Mucosa of gallbladder (tissue), 1 donor: ENCODE measurements at regions not wholly inside any gene's neighbourhood (a gene's known extent, or its start where the extent isn't known, plus 50 kb on each side); places are given as distances from the start of the nearest gene placed in this dataset.
"Not testable (repeated sequence)": the region's sequence is repeated elsewhere in the genome, so short reads cannot be mapped to it uniquely, and the experiment has no call there.

Experiments
- DNase-seq: peaks from one replicate; pipeline ENCODE4 v3.0.0-alpha.2; 2020; ENCODE audit warnings: low spot score
- donor health status: DM: no; HTN: no; CAD: no.

DNA sequence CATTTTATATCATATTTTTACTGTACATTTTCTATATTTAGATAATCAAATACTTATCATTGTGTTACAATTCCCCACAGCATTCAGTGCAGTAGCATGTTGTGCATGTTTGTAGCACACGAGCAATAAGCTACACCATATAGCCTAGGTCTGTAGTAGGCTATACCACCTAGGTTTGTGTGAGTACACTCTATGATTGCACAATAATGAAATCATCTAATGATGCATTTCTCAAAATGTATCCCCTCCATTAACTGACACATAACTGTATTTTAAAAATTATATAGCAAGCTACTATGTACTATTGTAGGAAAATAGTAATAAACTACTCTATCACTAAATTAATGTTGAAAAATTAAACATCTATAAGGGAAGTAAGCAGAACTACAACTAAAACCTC lies 518.4 kb upstream of the PABPC4L start:
- DNase-seq, result no peak

DNA sequence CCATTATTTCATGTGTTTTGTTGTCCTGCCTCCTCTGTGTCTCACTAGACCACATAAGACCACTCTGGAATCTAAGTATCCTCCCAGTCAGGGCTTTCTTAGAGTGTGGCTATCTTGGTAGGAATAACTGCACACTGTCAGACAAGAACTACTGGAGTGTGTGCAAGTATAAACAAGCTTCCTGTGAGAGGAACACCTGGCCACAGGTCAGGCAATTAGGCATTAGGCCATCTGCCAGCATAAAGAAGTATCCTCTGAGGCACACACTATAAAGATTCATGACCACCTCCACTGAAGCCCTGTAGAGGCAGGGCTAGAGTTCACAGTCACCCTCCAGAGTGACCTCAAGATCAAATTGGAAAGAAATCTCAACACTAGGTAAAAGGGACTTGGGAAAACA lies 507.0 kb upstream of the PABPC4L start:
- no peak for DNase-seq

DNA sequence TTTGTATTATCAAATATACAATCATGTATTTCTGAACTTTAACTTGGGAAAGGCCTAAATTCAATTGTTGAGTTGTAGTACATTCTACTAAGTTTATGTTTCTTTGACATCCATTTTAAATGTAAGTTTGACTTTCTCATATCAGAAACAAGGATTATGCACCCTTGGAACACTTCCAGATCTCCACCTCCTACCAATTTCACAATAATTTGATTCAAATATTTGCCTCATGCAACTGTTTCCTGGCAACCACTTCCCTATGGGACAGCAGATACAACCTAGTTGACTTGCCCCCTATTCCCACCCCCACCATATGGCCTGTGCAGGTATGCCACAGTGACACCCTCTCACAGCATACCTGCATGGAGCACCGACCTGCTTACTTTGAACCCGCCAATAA lies 506.4 kb upstream of the PABPC4L start:
- DNase-seq, result no peak

DNA sequence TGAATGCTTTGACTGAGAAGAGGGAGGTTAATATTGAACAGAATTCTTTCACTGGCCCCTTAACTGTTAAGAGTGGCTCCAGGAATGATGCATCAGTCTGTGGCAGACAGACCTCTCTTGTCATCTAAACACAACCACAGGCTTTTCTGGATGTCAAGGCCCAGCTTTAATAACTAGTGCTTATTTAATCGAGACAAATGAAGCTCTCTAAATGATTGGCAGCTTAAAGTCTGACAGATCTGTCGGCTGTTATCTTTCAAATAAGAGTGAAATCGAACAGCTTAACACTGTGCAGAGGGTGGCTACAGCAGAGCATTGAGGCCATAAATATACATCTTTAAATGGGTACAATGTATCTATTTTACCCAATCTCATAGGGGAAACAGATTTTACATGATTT lies 500.8 kb upstream of the PABPC4L start:
- no peak for DNase-seq

DNA sequence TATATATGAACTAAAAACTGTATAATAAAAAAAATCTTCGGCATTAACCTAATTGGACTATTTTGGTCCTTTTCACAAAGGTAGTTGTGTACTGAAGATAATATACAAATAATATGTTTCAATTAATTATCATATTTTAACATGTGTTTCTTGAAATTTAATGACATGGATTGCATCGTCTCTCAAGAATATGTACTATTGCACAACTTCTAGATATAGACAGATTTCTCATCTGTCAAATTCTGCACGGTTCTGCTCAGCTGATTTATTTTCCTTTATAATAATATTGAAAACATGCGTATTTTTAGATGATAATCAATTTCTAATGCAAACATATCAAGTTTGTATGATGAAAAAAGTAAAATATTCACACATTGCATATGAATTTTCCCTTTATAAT lies 498.7 kb upstream of the PABPC4L start:
- DNase-seq, result no peak

DNA sequence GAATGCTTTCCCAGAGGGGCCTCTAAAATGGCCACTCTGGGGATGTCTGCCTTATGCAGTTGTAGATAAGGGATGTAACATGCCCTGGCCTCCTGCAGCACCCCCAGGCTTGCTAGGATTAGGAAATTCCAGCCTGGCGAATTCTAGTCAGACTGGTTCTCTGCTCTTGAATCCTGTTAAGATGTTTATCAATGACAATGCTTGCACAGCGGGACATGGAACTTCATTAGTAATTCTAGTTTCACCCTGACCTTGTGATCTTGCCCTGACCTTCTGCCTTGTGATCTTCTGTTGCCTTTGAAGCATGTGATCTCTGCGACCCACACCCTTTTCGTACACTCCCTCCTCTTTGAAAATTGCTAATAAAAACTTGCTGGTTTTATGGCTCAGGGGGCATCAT lies 497.2 kb upstream of the PABPC4L start:
- DNase-seq, result not testable (repeated sequence)

DNA sequence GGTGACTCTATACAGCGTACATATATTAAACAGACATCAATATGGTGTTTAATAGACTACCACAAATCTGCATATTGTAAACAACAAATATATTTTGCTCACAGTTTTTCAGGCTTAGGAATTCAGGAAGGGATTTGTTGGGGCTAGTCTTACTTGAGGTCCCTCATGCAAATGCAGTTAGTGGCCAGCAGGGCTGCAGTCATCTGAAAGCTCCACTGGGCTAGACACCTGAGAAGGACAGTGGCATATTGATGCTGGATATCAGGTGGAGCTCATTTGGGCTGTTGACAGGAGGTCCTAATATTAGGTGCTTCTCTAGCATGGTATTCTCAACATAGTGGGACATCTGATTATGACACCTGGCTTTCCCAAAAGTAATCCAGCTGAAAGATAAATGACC lies 493.8 kb upstream of the PABPC4L start:
- DNase-seq, result no peak

DNA sequence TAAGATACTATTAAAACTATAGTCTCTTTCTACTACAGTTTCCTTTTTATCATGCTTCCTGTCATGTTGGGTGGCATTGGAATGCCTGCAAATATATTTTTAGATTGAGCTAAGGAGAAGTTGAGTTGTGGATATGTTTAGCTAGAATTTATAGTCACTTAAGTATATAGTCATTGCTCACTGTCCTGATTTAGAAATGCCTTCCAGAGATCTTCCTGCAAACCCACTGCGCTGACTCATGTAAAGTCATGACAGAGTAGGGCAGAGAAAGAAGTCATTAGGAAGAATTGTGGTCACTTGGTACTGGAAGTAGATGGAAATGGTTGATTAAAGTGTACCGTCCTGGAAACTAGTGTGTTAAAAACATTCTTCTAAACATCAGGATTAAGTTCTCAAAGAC lies 490.3 kb upstream of the PABPC4L start:
- no peak for DNase-seq

DNA sequence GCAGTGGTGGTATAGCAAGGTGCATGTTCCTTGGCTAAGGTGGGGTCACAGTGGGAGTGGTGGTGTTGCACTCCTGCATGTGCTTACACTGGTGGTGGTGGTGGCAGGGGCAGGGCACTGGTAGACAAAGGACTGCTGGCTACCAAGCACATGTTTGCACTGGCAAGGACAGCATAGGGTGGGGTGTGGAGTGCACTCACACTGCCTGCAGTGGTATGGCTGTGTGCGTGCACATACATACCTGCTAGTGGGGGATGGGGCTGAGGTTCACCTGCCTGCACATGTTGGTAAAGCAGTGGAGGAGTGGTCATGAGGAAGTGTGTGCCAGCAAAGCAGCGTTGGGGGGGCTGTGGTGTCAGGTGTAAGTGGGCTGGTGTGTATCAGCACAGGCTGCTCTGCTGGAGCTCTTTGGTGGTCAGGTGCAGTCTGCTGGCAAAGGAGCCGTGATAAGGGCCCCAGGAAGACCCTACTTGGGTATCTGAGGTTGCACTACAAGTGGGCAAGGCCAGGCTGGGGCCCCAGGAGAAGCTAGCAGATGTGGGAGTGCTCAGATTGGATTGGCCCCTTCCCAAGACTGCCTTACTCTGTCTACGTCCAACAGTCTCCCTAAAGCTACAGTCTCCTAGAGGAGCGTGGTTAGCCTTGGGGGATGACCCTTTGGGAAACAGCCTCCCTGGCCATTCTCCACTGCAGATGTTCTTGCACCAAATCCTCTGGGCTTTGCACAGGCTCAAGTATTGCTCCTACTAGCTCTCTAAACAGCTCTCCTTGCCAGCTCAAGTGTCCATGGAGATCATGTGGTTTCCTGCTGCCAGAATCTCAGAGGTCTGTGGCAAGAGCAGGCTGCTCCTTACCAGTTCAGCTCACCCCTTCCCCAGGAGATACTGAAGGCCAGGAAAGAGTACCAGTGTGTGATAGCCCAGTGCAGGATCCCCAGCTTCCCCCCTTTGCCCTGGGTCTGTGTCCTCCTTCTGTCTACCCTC lies 486.3 kb upstream of the PABPC4L start:
- no peak for DNase-seq

DNA sequence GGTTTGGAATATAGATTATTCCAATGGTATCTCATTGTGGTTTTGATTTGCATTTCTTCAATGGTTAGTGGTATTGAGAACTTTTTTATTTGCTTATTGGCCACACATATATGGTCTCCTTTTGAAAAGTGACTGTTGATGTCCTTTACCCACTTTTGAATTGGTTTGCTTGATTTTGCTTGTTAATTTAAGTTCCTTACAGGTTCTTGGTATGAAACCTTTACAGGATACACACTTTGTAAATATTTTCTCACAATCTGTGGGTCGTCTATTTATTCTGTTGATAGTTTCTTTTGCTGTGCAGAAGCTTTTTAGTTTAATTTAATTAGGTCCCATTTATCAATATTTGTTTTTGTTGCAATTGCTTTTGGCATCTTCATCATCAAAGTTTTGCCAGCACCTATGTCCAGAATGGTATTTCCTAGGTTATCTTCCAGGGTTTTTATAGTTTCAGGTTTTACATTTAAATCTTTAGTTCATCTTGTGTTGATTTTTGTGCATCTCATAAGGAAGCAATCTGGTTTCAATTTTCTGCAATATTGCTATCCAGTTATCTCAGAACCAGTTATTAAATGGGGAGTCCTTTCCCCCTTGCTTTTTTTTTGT lies 475.7 kb upstream of the PABPC4L start:
- no peak for DNase-seq

DNA sequence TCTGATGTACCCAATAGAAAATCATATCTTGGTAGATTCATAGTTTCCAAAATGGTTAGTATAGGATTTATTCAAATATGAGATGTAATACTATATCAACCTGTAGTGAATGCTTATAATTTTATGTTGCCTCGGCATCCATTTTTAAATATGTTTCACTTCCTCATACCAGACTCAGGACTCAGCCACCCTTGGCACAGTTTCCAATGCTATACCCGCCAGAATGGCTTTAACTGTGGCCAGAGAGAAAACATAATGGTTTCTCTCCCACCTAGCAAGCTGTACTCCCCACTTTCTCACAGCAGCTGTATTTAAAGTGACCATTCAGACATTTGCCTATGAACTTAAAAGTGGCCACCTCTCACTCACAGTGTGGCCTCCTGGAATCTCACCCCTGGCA lies 466.6 kb upstream of the PABPC4L start:
- DNase-seq, result no peak

DNA sequence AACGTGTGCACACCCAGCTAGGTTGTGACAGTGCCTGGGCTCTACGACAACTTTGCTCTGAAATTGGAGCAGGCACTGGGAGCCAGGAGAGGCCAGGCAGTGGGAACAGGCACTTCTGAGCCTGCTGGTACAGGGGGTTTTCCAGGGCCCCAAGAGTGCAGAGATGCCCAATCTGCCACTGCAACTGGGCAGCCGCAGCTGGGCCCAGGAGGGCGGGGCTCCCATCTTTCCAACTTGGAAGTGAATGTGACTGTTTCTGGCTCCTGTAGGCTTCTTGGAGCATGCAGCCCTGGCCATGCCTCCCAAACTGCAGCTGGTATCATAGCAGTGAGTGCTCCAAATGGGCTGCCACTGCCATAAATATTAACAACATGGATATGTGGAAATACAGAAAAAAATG lies 465.1 kb upstream of the PABPC4L start:
- DNase-seq, result no peak

DNA sequence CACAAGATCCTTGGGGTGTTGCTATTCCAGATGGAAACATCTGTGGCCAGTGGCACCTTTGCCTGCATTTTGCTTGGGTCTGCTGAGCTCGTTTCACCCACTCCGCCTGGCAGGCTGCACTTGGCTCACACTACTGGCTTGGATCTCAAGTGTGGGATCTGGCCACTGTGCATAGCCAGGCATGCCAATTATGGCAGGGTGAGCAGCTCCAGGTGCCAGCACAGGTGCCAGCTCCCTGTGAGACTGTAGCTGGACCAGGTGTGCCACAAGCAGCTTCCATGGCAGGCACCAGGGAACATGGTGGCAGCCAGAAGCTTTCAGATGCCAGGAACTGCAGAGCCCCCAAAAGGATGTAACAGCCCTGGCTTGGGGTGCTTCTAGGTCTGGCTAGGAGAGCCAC lies 463.8 kb upstream of the PABPC4L start:
- DNase-seq, result no peak

DNA sequence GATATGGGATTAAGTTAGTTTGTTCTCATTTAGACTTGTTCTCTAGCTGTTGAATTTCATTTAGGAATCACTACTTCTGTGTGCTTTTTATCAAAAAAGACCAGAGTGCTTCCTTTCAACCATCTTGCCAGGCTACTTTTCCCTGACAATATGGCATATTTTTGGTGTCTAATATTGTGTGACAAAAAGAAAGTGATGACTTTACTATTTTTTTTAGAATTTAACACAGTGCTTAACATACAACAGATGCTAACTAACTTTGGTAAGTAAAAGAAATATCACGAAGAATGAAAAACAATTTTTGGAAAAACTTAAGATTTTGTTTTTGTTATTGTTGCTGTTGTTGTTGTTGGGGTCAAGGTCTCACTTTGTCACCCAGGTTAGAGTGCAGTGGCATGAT lies 462.2 kb upstream of the PABPC4L start:
- DNase-seq, result no peak

DNA sequence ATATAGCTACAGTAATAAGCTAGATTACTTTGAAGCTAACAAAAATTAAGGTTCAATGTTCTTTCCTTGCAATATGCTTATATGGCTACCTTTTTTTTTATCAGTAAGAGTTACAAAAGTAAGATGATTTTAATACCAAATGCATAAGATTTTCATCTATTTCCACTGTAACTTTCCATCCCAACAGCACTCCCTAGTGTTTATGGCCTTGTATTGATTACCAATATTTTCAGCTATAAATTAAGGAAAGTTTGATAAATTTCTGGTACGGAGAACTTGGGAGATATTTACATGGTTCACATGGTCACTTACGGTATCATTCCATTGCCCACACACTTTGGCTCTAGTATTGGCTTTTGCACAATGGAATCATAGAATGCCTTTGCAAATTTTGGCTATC lies 448.9 kb upstream of the PABPC4L start:
- no peak for DNase-seq

DNA sequence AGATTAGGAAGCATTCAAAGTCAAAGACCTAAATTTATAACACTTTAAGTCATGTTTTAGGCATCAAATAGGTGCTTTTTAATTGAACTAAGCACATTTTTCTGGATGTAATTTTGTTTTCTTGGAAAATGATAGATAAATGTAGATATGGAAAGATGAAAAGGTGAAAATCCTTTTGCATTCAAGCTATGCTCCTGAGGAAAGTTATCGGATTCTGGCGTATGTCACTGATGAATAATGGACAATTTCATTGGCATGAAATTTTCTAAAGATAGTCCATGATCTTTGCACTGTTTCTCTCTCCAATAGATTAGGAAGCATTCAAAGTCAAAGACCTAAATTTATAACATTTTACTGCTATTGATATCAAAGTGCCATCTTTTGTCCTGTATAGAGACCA lies 444.2 kb upstream of the PABPC4L start:
- DNase-seq, result no peak

DNA sequence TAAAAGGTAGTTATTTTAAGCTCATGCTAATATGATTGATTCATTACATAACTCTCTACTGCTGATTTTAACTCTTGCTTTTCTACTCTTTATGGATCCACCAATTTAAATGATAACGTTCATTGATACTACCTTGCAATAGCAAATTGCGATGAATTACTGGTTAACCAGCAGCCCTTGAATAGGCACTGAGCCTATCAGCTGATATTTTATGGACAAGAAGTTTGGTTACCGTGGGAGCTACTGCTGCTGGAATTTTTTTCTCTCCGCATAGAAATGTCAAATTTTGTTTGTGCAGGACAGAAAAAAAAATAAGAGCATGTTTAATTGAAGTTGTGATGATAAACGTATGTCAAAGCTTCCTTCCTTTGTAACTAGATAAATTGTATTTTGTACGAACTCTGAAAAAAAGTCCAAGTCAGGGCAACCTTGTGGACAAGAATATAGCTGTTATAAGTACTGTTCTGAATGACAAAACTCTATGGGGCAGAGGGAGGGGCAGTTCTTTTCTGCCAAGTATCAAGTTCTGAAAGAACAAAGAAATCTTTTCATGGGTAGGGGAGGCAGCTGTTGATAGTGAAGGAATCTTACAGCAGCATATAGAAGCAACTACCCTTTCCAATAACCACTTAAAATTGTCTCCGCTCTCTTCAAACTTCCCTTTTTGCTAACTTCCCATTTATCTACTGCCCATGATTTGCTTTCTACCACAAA lies 434.9 kb upstream of the PABPC4L start:
- DNase-seq, result no peak

DNA sequence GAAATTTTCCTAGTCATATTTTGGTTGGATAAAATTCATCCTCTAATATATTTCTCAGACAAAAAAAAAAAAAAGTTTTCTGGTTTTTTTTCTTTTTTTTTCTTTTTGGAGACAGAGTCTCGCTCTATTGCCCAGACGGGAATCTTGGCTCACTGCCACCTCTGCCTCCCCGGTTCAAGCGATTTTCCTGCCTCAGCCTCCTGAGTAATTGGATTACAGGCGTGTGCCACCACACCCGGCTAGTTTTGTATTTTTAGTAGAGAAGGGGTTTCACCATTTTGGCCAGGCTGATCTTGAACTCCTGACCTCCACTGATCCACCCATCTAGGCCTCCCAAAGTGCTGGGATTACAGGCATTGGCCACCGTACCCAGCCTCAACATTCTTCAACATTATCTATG lies 432.7 kb upstream of the PABPC4L start:
- no peak for DNase-seq

DNA sequence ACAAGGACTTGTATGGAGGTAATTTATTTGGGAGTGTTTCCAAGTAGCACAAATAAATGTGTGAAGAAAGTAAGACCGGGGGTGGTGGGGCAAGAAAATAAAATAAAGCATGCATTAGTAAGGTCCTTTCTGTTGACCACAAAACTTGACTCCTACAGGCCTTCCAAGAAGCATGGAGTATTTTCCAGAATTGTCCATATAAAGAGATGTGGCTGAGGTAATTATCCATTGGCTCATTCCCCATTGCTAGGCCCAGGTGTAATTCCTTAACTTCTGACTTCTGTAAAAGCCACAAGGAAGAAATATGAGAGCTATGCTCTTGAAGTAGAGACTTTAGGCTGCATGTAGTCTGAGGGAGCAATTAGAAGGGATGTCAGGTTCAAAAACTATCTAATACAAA lies 430.5 kb upstream of the PABPC4L start:
- DNase-seq, result no peak

DNA sequence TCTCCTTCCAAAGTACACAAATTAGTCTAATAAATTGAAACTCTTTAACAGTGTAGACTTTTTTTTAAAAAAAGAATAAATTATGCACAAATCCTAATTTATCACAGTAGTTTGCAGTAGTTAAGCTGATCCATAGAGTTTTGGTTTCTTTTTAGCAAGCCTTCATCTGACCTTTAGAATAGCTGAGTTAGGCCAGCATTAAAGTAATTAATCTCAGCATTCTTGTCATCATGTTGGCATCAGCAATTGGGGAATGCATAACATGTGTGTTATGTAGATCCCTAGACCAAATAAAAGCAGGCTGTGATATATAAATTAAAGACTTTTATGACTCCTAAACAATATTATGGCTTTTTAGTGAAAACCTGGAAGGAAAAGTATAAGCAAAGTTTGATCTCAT lies 426.5 kb upstream of the PABPC4L start:
- DNase-seq, result no peak

DNA sequence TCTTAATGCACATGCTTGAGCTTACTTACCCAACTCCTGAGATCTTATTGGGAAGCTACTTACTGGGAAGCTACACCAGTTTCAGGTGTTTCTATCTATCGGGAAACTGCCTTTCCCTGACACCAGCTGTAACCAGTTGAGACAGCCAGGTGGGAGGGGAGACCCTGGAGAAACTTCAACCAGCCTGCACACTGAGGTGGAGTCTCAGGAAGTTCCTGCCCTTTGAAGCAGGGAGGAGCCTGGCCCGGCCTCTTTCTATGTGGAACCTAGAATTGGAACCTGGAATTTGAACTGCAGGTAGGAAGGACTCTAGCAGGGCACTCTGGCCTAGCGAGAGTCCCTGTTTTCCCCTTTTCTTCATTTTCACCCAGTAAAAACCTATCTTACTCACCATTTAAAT lies 425.8 kb upstream of the PABPC4L start:
- peak; percentile 33 for DNase-seq

DNA sequence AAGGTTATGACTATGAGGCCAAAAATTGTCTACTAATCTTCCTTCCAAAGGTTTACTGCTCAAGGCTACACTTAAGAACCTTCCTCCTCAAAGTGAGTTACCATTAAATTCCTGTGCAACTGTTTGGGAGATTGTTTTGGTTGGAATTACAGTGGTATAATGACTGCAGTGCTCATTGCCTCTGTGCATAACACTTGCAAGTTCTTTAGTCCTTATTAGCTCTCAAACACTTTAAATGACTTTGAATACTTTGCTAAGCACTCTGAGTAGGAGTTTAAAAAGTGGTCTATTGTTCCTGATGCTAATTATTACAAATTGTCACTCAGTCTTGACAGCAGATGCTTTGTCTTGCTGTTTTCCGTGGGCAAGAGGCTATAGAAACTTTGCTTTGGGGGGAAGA lies 422.8 kb upstream of the PABPC4L start:
- DNase-seq, result no peak
